Upper lobe of left lung (tissue), 4 donors: ENCODE measurements at regions not wholly inside any gene's neighbourhood (a gene's known extent, or its start where the extent isn't known, plus 50 kb on each side); places are given as distances from the start of the nearest gene placed in this dataset.

Experiments
- CTCF ChIP-seq, 6 experiments: fragments of 450-650 bp in 4 of 6; fragments of 200-600 bp in 2 of 6; sonication (generic) in 2 of 6; IDR thresholded peaks; one replicate each; pipeline ENCODE4 v1.5.1; 2016 to 2019; ENCODE audit warnings: antibody characterized with exemption in 6 of 6
- EP300 ChIP-seq, 4 donors: sonication (generic); formaldehyde crosslinking; IDR thresholded peaks; one replicate each; pipeline ENCODE4 v1.5.1; 2017; ENCODE audit warnings: antibody characterized with exemption in 4 of 4, control low read depth in 2 of 4
- POLR2A ChIP-seq, 4 donors: fragments of 450-650 bp; IDR thresholded peaks; one replicate each; pipeline ENCODE4 v1.5.1; 2016 to 2017; ENCODE audit warnings: antibody characterized with exemption in 4 of 4, mild to moderate bottlenecking in 2 of 4
- POLR2AphosphoS5 ChIP-seq, 2 donors: sonication (generic); formaldehyde crosslinking; IDR thresholded peaks; one replicate each; pipeline ENCODE4 v1.5.1; 2017; ENCODE audit warnings: antibody characterized with exemption in 2 of 2

- no peak for TF ChIP-seq POLR2AphosphoS5 (IDR thresholded peaks at IDR 0.05)
- no peak for TF ChIP-seq CTCF (IDR thresholded peaks at IDR 0.05)
- no peak for TF ChIP-seq POLR2A (IDR thresholded peaks at IDR 0.05)
- no peak for TF ChIP-seq EP300 (IDR thresholded peaks at IDR 0.05)
These were observed 214.5 kb upstream of the MAF start for GRCh38 chr16:79815049-79815448.
